ENCODE measurements at regions not wholly inside any gene's neighbourhood (a gene's known extent, or its start where the extent isn't known, plus 50 kb on each side); places are given as distances from the start of the nearest gene placed in this dataset.

GRCh38 chr3:117537949-117538348, 828.4 kb downstream of the TUSC7 start:
- DNase-seq: no peak

GRCh38 chr3:117539729-117540128, 830.1 kb downstream of the TUSC7 start:
- no peak for DNase-seq

- DNase-seq: no peak
These were observed 831.0 kb downstream of the TUSC7 start for GRCh38 chr3:117540597-117540996.

DNA sequence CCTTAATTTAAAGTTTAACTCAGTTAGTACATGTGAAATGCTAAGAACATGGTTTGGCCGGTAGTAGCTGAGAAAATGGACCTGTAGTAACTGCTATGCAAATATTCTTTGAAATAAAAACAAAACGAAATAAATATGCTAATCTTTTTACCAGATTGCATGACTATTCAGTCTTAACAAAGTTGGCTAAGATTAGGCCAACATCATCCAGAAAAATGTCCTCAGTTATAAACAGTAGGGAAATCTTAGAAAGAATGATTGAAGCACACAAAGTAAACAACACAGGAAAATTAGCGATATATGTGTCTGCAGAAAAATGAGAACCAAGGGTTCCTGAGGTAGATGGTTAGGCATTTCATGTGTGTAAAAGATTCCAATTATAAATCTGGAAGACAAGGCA, 832.1 kb downstream of the TUSC7 start:
- no peak for DNase-seq

- DNase-seq: no peak
These were observed 833.9 kb downstream of the TUSC7 start for GRCh38 chr3:117543521-117543920.

GRCh38 chr3:117545484-117545883, 835.9 kb downstream of the TUSC7 start:
- DNase-seq: no peak

DNA sequence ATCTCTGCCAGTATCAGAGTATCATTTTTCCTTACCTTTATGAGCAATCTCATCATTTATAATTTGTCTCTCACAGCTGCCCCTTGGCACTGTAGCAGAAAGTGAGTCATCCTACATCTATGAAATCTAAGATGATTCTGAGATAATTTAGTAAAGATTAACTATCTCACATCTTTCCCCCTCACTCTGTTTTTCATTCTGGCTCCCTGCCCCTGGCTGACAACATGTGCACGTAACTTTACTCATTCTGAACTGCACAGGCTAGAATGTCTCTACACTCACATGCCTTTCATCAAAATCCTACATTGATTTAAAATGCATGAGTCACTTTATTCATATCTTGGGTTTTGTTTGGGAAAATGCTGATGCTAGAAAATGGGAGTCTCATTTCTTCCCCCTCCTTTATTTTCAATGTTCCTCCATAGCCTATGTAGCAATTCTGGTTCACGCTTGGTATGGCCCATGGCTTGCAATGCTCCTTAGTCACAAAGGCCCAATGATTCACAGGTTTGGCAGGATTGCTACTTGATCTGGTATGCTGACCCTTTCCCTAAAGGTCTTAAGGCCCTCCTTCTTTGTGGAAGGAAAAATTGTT, 838.5 kb downstream of the TUSC7 start:
- DNase-seq: no peak

DNA sequence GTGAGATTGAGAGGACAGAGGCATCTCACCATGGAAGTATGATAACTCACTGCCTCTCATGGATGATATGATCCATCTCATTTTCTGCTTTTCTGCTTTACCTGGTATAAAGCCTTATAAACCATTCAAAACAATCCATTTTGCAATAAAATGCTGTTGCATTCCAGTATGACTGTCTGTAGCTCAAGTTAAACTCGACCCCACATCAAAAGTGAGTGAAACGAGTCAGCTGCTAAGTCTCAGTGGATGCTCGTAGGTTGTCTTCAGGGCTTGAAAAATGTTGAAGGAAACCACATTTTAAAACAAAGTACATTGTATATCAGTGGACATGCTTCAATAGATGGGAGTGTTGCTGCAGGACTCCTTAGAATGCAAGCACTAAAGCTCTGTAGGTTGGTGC, 839.0 kb downstream of the TUSC7 start:
- no peak for DNase-seq

DNA sequence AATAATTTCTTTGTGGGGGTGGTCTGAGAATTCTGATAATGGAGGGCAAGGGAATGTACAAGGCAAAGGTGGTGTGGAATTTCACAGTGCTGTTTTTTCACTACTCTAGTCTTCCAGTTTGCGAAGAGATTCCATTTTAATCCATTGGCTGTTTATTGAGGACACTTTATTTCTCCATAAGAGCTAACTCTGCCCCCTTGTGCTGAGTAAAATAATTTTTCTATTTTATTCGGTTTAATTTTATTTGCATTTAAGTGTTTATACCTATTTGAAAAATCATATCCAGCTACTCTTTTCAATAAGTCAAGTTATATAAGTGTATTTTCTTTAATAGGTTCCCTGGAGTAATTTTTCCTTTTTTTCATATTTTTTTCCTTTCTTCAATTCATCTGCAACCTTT, 840.1 kb downstream of the TUSC7 start:
- no peak for DNase-seq

DNA sequence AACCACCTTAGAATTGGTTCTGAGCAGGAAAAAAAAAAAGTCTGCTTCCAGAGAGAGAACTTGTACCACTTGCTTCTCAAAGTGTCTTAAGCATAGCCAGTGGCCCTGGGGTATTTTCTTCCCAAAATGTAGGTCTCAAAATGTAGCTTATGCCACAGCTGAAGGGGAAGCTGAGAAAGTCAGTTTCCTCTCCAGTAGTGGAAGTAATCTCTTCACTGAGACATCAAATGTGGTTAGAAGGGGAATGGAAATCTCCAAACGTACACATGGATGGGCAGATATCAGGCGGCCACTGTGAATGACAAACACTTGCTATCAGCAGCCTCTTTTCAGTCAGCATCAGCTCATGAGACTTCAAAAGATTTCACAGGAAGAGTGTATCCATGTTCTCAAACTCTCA, 841.2 kb downstream of the TUSC7 start:
- DNase-seq: no peak

DNA sequence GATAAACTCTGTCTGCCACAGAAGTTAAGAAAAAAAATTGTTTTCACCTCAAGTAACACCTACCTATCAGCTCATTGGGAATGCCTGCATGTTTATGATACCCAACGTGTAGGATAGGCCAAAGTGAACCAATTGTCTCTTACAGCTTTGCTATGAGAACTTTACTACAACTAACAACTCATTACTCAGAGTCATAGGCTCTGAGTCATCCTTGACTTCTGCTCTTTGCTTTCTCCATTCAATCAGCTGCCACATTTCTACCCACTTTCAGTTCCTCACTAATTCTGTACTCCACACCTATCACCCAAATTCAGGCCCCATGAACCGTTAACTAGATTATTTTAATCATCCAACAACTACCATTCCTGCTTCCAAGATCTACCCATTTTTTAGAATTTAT, 843.9 kb downstream of the TUSC7 start:
- no peak for DNase-seq

DNA sequence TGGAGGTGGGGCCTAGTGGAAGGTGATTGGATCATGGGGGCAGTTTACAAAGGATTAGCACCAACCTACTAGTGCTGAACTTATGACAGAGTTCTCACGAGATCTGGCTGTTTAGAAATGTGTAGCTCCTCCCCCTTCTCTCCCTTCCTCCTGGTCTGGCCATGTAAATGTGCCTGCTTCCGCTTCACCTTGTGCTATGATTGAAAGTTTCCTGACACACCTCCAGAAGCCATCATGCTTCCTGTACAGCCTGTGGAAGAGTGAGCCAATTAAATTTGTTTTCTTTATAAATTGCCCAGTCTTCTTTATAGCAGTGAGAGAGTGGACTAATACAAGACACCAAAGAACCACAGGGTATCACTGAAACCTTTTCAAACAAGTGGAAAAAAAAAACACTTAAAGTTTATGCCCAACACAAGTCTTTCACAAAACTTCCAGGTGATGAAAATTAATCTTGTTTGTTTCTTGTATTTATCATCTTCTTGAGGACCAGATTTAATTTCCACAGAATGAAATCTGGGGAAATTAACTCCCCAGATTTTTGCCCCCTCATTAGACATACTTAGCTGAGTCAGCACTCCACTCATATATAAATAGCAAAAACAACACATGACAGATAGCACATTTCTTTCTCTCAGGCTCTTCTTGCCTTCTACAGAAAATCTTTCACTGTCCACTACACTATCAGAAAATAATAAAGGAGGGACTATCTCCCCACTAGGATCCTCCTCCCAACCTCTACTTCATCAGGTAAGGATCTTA, 847.2 kb downstream of the TUSC7 start:
- no peak for DNase-seq

DNA sequence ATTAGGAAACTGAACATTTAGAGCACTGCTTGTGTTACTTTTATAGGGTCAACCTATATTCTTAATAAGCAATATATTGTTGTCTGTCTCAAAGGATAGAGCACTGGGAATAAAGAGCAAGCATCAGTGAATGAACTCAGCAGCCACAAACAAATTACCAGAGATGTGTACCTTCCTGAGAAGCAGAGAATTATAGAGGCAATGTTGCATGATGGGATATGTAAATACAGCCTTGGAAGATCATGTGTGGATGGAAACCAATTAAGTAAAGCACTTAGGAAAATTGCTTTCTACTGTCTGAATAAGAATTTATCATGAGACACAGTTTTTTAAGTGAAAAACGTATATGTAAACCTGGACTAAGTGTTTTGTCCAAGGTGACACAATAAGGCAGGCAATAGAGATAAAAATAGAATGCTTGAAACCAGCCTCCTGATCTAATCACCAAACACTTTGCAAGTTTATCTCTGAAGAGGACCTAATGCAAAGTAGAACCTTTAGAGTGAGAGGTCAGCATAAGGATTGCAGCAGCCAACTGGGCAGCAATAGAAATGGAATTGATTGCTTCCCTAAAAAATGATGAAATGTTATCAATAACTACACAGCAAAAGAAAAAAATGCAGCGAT, 848.0 kb downstream of the TUSC7 start:
- DNase-seq: peak; percentile 66

DNA sequence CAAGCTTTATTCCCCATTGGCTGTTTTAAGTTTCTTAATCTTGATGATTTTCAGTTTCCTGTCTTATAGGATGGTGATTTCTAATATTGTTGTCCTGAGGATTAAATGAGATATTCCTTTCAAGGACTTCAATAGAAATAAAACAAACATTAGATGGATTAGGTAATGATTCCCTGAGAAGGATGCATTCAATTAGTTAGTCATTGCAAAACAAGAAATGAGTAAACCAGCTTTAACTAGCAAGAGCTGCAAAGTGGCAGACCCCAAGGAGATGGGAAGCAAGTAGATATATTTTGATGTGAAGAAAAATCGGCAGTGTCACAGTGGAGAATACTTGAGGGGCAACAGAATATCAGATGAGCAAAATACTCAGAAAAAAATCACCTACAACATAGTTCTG, 849.1 kb downstream of the TUSC7 start:
- no peak for DNase-seq

DNA sequence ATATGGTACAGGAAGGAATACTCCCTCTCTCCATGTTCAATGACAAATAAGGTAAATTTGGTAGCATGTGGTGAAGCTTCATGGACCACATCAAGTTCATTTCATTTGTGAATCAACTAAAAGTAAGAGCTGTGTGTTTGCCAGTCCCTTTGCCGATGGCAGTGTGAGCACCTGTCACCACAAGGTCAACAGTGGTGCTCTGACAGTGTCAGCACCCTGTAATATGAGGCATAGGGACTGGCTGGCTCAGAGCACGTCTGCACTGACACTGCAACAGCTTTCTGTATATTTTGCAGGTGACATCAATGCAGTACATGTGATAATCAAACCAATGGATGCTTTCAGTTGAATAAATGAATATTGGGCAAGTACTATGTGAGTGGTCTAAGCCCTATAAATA, 852.4 kb downstream of the TUSC7 start:
- DNase-seq: no peak

- no peak for DNase-seq
These were observed 853.5 kb downstream of the TUSC7 start for GRCh38 chr3:117563063-117563462.

DNA sequence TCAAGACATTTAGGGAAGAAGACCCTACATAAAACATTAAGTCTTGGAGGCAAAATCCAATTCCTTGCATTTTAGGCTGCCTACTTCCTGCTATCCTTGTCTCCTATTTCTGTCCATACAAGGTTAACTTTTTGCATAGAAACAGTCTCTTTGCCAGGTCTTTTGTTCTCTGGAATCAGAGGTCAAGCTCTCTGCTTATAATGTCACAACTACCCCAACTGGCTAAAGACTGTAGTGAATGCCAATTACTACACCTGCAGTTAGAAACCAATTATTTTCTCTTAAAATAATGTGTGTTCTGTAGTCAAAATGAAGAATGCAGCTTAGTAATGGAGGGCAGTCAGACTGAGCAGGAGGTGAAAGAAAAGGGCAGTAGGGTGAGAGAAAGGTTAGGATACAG, 856.2 kb downstream of the TUSC7 start:
- DNase-seq: no peak

DNA sequence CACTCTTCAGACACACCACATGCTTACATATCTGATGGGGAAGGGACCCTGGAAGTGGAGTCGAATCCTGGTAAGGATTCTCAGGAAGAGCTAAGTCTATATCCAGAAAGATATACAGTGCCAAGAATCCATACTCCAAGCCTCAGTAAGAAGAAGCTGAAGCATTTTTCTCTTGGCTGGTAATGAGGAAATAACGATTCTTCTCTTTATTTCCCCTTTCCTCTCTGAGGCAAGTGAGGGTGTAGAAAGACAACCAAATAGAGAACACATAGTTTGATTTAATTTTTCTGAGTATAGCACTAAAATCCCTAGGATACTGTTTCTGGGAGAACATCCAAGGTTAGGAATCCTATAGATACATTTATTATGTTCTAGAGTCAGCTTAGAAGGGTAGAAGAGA, 857.3 kb downstream of the TUSC7 start:
- no peak for DNase-seq

GRCh38 chr3:117567382-117567781, 857.8 kb downstream of the TUSC7 start:
- no peak for DNase-seq

DNA sequence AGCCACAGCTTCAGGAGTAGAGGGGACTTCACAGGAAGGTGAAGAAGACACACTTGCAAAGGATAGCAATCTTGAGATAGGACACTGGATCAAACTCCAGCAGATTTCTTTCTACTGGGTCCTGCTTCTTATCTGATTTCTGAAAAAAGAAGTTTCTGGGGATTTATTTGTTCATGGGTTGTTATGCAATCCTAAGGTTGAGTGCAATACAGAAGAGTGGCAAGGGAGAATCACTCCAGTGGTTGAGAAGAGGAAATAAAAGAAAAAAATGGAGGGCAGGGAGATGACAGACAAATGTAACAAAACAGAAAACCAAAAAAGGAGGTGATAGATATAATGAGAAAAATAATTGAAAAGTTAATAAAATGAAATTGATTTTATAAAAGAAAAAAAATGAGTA, 858.3 kb downstream of the TUSC7 start:
- DNase-seq: no peak

GRCh38 chr3:117572786-117573185, 863.2 kb downstream of the TUSC7 start:
- DNase-seq: no peak

- DNase-seq: no peak
These were observed 871.2 kb downstream of the TUSC7 start for GRCh38 chr3:117580806-117581205.

GRCh38 chr3:117586161-117586560, 876.6 kb downstream of the TUSC7 start:
- DNase-seq: no peak

GRCh38 chr3:117587416-117587815, 877.8 kb downstream of the TUSC7 start:
- no peak for DNase-seq

GRCh38 chr3:117589454-117589853, 879.9 kb downstream of the TUSC7 start:
- DNase-seq: no peak
